ENCODE measurements at regions not wholly inside any gene's neighbourhood (a gene's known extent, or its start where the extent isn't known, plus 50 kb on each side); places are given as distances from the start of the nearest gene placed in this dataset.

GRCh38 chr11:131005829-131006228 is 89.5 kb upstream of the SNX19 start:
- Histone ChIP-seq H3K4me3 (ENCODE audit: low read depth, low read length) (no peak overlapping the region), H3K79me2 (ENCODE audit: control insufficient read depth, insufficient read depth, low read length, unreplicated experiment) (no peaks in the 10 kb centered on the region), H3K36me3 (ENCODE audit: insufficient read depth, low read length) (no peaks in the 10 kb centered on the region), H3K4me1 (ENCODE audit: control insufficient read depth, insufficient read depth, low read length, unreplicated experiment) (peaks cover 6% of the 10 kb centered on the region), H2AFZ (ENCODE audit: low read length, unreplicated experiment) (no peak overlapping the region), H3K27me3 (ENCODE audit: insufficient read depth, low read length) (no peaks in the 10 kb centered on the region), H3K27ac (ENCODE audit: low read depth, low read length) (no peak overlapping the region)

GRCh38 chr11:131025020-131025419 is 108.7 kb upstream of the SNX19 start:
- Histone ChIP-seq H3K27ac (ENCODE audit: low read depth, low read length) (no peak overlapping the region), H3K27me3 (ENCODE audit: insufficient read depth, low read length) (0 out of 2 replicates have a peak, but pooled peaks cover 3% of the 10 kb centered on the region), H3K79me2 (ENCODE audit: control insufficient read depth, insufficient read depth, low read length, unreplicated experiment) (no peaks in the 10 kb centered on the region), H2AFZ (ENCODE audit: low read length, unreplicated experiment) (no peak overlapping the region), H3K4me3 (ENCODE audit: low read depth, low read length) (no peak overlapping the region), H3K4me1 (ENCODE audit: control insufficient read depth, insufficient read depth, low read length, unreplicated experiment) (no peaks in the 10 kb centered on the region), H3K36me3 (ENCODE audit: insufficient read depth, low read length) (no peaks in the 10 kb centered on the region)

- Histone ChIP-seq H3K4me3 (ENCODE audit: low read depth, low read length) (no peak overlapping the region), H3K36me3 (ENCODE audit: insufficient read depth, low read length) (no peaks in the 10 kb centered on the region), H3K79me2 (ENCODE audit: control insufficient read depth, insufficient read depth, low read length, unreplicated experiment) (no peaks in the 10 kb centered on the region), H3K27me3 (ENCODE audit: insufficient read depth, low read length) (0 out of 2 replicates have a peak, but pooled peaks cover 3% of the 10 kb centered on the region), H3K4me1 (ENCODE audit: control insufficient read depth, insufficient read depth, low read length, unreplicated experiment) (no peaks in the 10 kb centered on the region), H3K27ac (ENCODE audit: low read depth, low read length) (no peak overlapping the region), H2AFZ (ENCODE audit: low read length, unreplicated experiment) (no peak overlapping the region)
These were observed 109.3 kb upstream of the SNX19 start for GRCh38 chr11:131025421-131026125.

- Histone ChIP-seq H3K27ac (ENCODE audit: low read depth, low read length) (no peak overlapping the region), H3K27me3 (ENCODE audit: insufficient read depth, low read length) (0 out of 2 replicates have a peak, but pooled peaks cover 3% of the 10 kb centered on the region), H2AFZ (ENCODE audit: low read length, unreplicated experiment) (no peak overlapping the region), H3K4me1 (ENCODE audit: control insufficient read depth, insufficient read depth, low read length, unreplicated experiment) (peaks cover under 1% of the 10 kb centered on the region), H3K4me3 (ENCODE audit: low read depth, low read length) (no peak overlapping the region), H3K36me3 (ENCODE audit: insufficient read depth, low read length) (no peaks in the 10 kb centered on the region), H3K79me2 (ENCODE audit: control insufficient read depth, insufficient read depth, low read length, unreplicated experiment) (no peaks in the 10 kb centered on the region)
These were observed 111.2 kb upstream of the SNX19 start for GRCh38 chr11:131027491-131027890.

GRCh38 chr11:131033151-131033651 is 116.9 kb upstream of the SNX19 start:
- Histone ChIP-seq H3K27me3 (ENCODE audit: insufficient read depth, low read length) (no peaks in the 10 kb centered on the region), H3K79me2 (ENCODE audit: control insufficient read depth, insufficient read depth, low read length, unreplicated experiment) (no peaks in the 10 kb centered on the region), H3K4me3 (ENCODE audit: low read depth, low read length) (no peak overlapping the region), H3K36me3 (ENCODE audit: insufficient read depth, low read length) (no peaks in the 10 kb centered on the region), H3K27ac (ENCODE audit: low read depth, low read length) (peak overlapping the region; percentile 61), H2AFZ (ENCODE audit: low read length, unreplicated experiment) (peak overlapping the region; percentile 7), H3K4me1 (ENCODE audit: control insufficient read depth, insufficient read depth, low read length, unreplicated experiment) (peaks cover 17% of the 10 kb centered on the region)

GRCh38 chr11:131036514-131036913 is 120.2 kb upstream of the SNX19 start:
- no peaks in the 10 kb centered on the region for H3K36me3 ChIP-seq (ENCODE audit: insufficient read depth, low read length)
- no peak overlapping the region for H3K4me3 ChIP-seq (ENCODE audit: low read depth, low read length)
- H2AFZ ChIP-seq (ENCODE audit: low read length, unreplicated experiment) = no peak overlapping the region
- H3K79me2 ChIP-seq (ENCODE audit: control insufficient read depth, insufficient read depth, low read length, unreplicated experiment) = no peaks in the 10 kb centered on the region
- H3K4me1 ChIP-seq (ENCODE audit: control insufficient read depth, insufficient read depth, low read length, unreplicated experiment) = peaks cover 24% of the 10 kb centered on the region
- no peaks in the 10 kb centered on the region for H3K27me3 ChIP-seq (ENCODE audit: insufficient read depth, low read length)
- no peak overlapping the region for H3K27ac ChIP-seq (ENCODE audit: low read depth, low read length)

GRCh38 chr11:131037873-131038272 is 121.6 kb upstream of the SNX19 start:
- Histone ChIP-seq H2AFZ (ENCODE audit: low read length, unreplicated experiment) (no peak overlapping the region), H3K4me1 (ENCODE audit: control insufficient read depth, insufficient read depth, low read length, unreplicated experiment) (peaks cover 25% of the 10 kb centered on the region), H3K79me2 (ENCODE audit: control insufficient read depth, insufficient read depth, low read length, unreplicated experiment) (no peaks in the 10 kb centered on the region), H3K4me3 (ENCODE audit: low read depth, low read length) (no peak overlapping the region), H3K27ac (ENCODE audit: low read depth, low read length) (no peak overlapping the region), H3K27me3 (ENCODE audit: insufficient read depth, low read length) (no peaks in the 10 kb centered on the region), H3K36me3 (ENCODE audit: insufficient read depth, low read length) (no peaks in the 10 kb centered on the region)

- no peak overlapping the region for H3K4me3 ChIP-seq (ENCODE audit: low read depth, low read length)
- H3K79me2 ChIP-seq (ENCODE audit: control insufficient read depth, insufficient read depth, low read length, unreplicated experiment) = no peaks in the 10 kb centered on the region
- H3K27ac ChIP-seq (ENCODE audit: low read depth, low read length) = no peak overlapping the region
- no peaks in the 10 kb centered on the region for H3K27me3 ChIP-seq (ENCODE audit: insufficient read depth, low read length)
- H3K4me1 ChIP-seq (ENCODE audit: control insufficient read depth, insufficient read depth, low read length, unreplicated experiment) = peaks cover 17% of the 10 kb centered on the region
- no peaks in the 10 kb centered on the region for H3K36me3 ChIP-seq (ENCODE audit: insufficient read depth, low read length)
- H2AFZ ChIP-seq (ENCODE audit: low read length, unreplicated experiment) = no peak overlapping the region
These were observed 122.3 kb upstream of the SNX19 start for GRCh38 chr11:131038597-131038996.

GRCh38 chr11:131041331-131042040 is 125.2 kb upstream of the SNX19 start:
- Histone ChIP-seq H3K36me3 (ENCODE audit: insufficient read depth, low read length) (no peaks in the 10 kb centered on the region), H2AFZ (ENCODE audit: low read length, unreplicated experiment) (no peak overlapping the region), H3K4me3 (ENCODE audit: low read depth, low read length) (no peak overlapping the region), H3K79me2 (ENCODE audit: control insufficient read depth, insufficient read depth, low read length, unreplicated experiment) (no peaks in the 10 kb centered on the region), H3K27me3 (ENCODE audit: insufficient read depth, low read length) (peaks cover 7% of the 10 kb centered on the region), H3K27ac (ENCODE audit: low read depth, low read length) (peak overlapping the region; percentile 61), H3K4me1 (ENCODE audit: control insufficient read depth, insufficient read depth, low read length, unreplicated experiment) (peaks cover 12% of the 10 kb centered on the region)

- peak overlapping the region; percentile 61 for H3K27ac ChIP-seq (ENCODE audit: low read depth, low read length)
- peaks cover 10% of the 10 kb centered on the region for H3K27me3 ChIP-seq (ENCODE audit: insufficient read depth, low read length)
- H3K4me1 ChIP-seq (ENCODE audit: control insufficient read depth, insufficient read depth, low read length, unreplicated experiment) = peaks cover 12% of the 10 kb centered on the region
- no peak overlapping the region for H2AFZ ChIP-seq (ENCODE audit: low read length, unreplicated experiment)
- H3K36me3 ChIP-seq (ENCODE audit: insufficient read depth, low read length) = no peaks in the 10 kb centered on the region
- H3K79me2 ChIP-seq (ENCODE audit: control insufficient read depth, insufficient read depth, low read length, unreplicated experiment) = no peaks in the 10 kb centered on the region
- H3K4me3 ChIP-seq (ENCODE audit: low read depth, low read length) = no peak overlapping the region
These were observed 125.7 kb upstream of the SNX19 start for GRCh38 chr11:131042041-131042390.

- H3K27me3 ChIP-seq (ENCODE audit: insufficient read depth, low read length) = peaks cover 17% of the 10 kb centered on the region
- H2AFZ ChIP-seq (ENCODE audit: low read length, unreplicated experiment) = no peak overlapping the region
- H3K79me2 ChIP-seq (ENCODE audit: control insufficient read depth, insufficient read depth, low read length, unreplicated experiment) = no peaks in the 10 kb centered on the region
- no peak overlapping the region for H3K27ac ChIP-seq (ENCODE audit: low read depth, low read length)
- H3K36me3 ChIP-seq (ENCODE audit: insufficient read depth, low read length) = no peaks in the 10 kb centered on the region
- H3K4me3 ChIP-seq (ENCODE audit: low read depth, low read length) = no peak overlapping the region
- H3K4me1 ChIP-seq (ENCODE audit: control insufficient read depth, insufficient read depth, low read length, unreplicated experiment) = peaks cover 12% of the 10 kb centered on the region
These were observed 127.0 kb upstream of the SNX19 start for GRCh38 chr11:131043251-131043650.
